ENCODE measurements at regions not wholly inside any gene's neighbourhood (a gene's known extent, or its start where the extent isn't known, plus 50 kb on each side); places are given as distances from the start of the nearest gene placed in this dataset.

GRCh38 chr9:2257248-2257929, 242.2 kb downstream of the SMARCA2 start:
- Mint-ChIP-seq H3K27me3 (ENCODE audit: low read depth, unreplicated experiment) (peaks cover 4% of the 10 kb centered on the region), H3K27ac (ENCODE audit: unreplicated experiment) (no peak overlapping the region)

GRCh38 chr9:2260417-2261306, 245.5 kb downstream of the SMARCA2 start:
- H3K9ac ChIP-seq (ENCODE audit: low read length): peak overlapping the region; percentile 13
- no peaks in the 10 kb centered on the region for H3K36me3 Mint-ChIP-seq (ENCODE audit: low read depth, unreplicated experiment)
- no peak overlapping the region for H3K4me3 Mint-ChIP-seq (ENCODE audit: unreplicated experiment)
- H3K4me3 ChIP-seq (ENCODE audit: insufficient read depth, low read depth, low read length): no peak overlapping the region
- no peaks in the 10 kb centered on the region for H3K36me3 ChIP-seq (ENCODE audit: insufficient read depth, low read length)
- H3K27ac ChIP-seq (ENCODE audit: low read depth, low read length): no peak overlapping the region
- peaks cover 6% of the 10 kb centered on the region for H3K4me1 Mint-ChIP-seq (ENCODE audit: low read depth, unreplicated experiment)
- FAIRE-seq: no peak
- no peaks in the 10 kb centered on the region for H3K79me2 ChIP-seq (ENCODE audit: insufficient read depth, low read length)
- H3K27me3 ChIP-seq (ENCODE audit: insufficient read depth, low read length): no peaks in the 10 kb centered on the region
- peaks cover 4% of the 10 kb centered on the region for H3K27me3 Mint-ChIP-seq (ENCODE audit: low read depth, unreplicated experiment)
- TF ChIP-seq, protein P1, sequence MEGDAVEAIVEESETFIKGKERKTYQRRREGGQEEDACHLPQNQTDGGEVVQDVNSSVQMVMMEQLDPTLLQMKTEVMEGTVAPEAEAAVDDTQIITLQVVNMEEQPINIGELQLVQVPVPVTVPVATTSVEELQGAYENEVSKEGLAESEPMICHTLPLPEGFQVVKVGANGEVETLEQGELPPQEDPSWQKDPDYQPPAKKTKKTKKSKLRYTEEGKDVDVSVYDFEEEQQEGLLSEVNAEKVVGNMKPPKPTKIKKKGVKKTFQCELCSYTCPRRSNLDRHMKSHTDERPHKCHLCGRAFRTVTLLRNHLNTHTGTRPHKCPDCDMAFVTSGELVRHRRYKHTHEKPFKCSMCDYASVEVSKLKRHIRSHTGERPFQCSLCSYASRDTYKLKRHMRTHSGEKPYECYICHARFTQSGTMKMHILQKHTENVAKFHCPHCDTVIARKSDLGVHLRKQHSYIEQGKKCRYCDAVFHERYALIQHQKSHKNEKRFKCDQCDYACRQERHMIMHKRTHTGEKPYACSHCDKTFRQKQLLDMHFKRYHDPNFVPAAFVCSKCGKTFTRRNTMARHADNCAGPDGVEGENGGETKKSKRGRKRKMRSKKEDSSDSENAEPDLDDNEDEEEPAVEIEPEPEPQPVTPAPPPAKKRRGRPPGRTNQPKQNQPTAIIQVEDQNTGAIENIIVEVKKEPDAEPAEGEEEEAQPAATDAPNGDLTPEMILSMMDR (IDR thresholded peaks at IDR 0.05; ENCODE audit: insufficient read depth, low read depth, low read length): no peak
- no peak for TF ChIP-seq EZH2 (IDR thresholded peaks at IDR 0.05; ENCODE audit: insufficient read depth, low read length)
- no peak overlapping the region for H3K27ac Mint-ChIP-seq (ENCODE audit: unreplicated experiment)
- H3K4me1 ChIP-seq (ENCODE audit: insufficient read depth, low read length): peaks cover 12% of the 10 kb centered on the region
- H2AFZ ChIP-seq (ENCODE audit: low read depth, low read length): peak overlapping the region; percentile 22
- H4K20me1 ChIP-seq (ENCODE audit: insufficient read depth, low read length): no peaks in the 10 kb centered on the region
- H3K9me3 ChIP-seq (ENCODE audit: insufficient read depth, low read depth, low read length): no peaks in the 10 kb centered on the region
- no peaks in the 10 kb centered on the region for H3K9me3 Mint-ChIP-seq (ENCODE audit: unreplicated experiment)
- H3K4me2 ChIP-seq (ENCODE audit: low read length): peak overlapping the region; percentile 31
- DNase-seq (ENCODE audit: low read depth): peak; percentile 54

More at GRCh38 chr9:2257248-2257929, 242.2 kb downstream of the SMARCA2 start:
- no peak overlapping the region for H3K9ac ChIP-seq (ENCODE audit: low read length)
- TF ChIP-seq, protein P1 (IDR thresholded peaks at IDR 0.05; ENCODE audit: insufficient read depth, low read depth, low read length): no peak
- no peak for TF ChIP-seq EZH2 (IDR thresholded peaks at IDR 0.05; ENCODE audit: insufficient read depth, low read length)
- no peaks in the 10 kb centered on the region for H3K9me3 ChIP-seq (ENCODE audit: insufficient read depth, low read depth, low read length)
- H3K79me2 ChIP-seq (ENCODE audit: insufficient read depth, low read length): no peaks in the 10 kb centered on the region
- FAIRE-seq (no peak), DNase-seq (ENCODE audit: low read depth) (no peak)
- no peak overlapping the region for H3K4me2 ChIP-seq (ENCODE audit: low read length)
- H2AFZ ChIP-seq (ENCODE audit: low read depth, low read length): no peak overlapping the region
- no peaks in the 10 kb centered on the region for H4K20me1 ChIP-seq (ENCODE audit: insufficient read depth, low read length)
- no peaks in the 10 kb centered on the region for H3K36me3 ChIP-seq (ENCODE audit: insufficient read depth, low read length)
- peaks cover 6% of the 10 kb centered on the region for H3K4me1 Mint-ChIP-seq (ENCODE audit: low read depth, unreplicated experiment)
- H3K27me3 ChIP-seq (ENCODE audit: insufficient read depth, low read length): no peaks in the 10 kb centered on the region
- H3K36me3 Mint-ChIP-seq (ENCODE audit: low read depth, unreplicated experiment): no peaks in the 10 kb centered on the region
- H3K4me3 ChIP-seq (ENCODE audit: insufficient read depth, low read depth, low read length): no peak overlapping the region
- no peak overlapping the region for H3K4me3 Mint-ChIP-seq (ENCODE audit: unreplicated experiment)
- H3K4me1 ChIP-seq (ENCODE audit: insufficient read depth, low read length): peaks cover 12% of the 10 kb centered on the region
- no peak overlapping the region for H3K27ac ChIP-seq (ENCODE audit: low read depth, low read length)
- peaks cover 8% of the 10 kb centered on the region for H3K9me3 Mint-ChIP-seq (ENCODE audit: unreplicated experiment)

Measured in astrocyte (in vitro differentiated cells and primary cell).